T-helper 2 cell treated with Interferon-gamma antibody and Interleukin-4, amounts not matched to agents 5 μg/mL and 100 μg/mL, for 36 hours (primary cell): ENCODE measurements at regions not wholly inside any gene's neighbourhood (a gene's known extent, or its start where the extent isn't known, plus 50 kb on each side); places are given as distances from the start of the nearest gene placed in this dataset.
"Not testable (repeated sequence)": the region's sequence is repeated elsewhere in the genome, so short reads cannot be mapped to it uniquely, and the experiment has no call there.

Source experiments
- DNase-seq: peaks from one replicate; pipeline ENCODE4 v3.0.0; 2021; ENCODE audit warnings: low spot score
- H3K27ac Mint-ChIP-seq: one replicate; pipeline ENCODE4 v1.8.0; 2021; ENCODE audit warnings: mild to moderate bottlenecking, mixed read lengths
- H3K27me3 Mint-ChIP-seq: one replicate; pipeline ENCODE4 v1.8.0; 2021; ENCODE audit warnings: low read depth, mixed read lengths
- H3K36me3 Mint-ChIP-seq: one replicate; pipeline ENCODE4 v1.8.0; 2021; ENCODE audit warnings: low read depth, mixed read lengths
- H3K4me1 Mint-ChIP-seq: one replicate; pipeline ENCODE4 v1.8.0; 2021; ENCODE audit warnings: low read depth, mixed read lengths
- H3K4me3 Mint-ChIP-seq: one replicate; pipeline ENCODE4 v1.8.0; 2022; ENCODE audit warnings: mild to moderate bottlenecking, moderate library complexity, mixed read lengths
- H3K9me3 Mint-ChIP-seq: one replicate; pipeline ENCODE4 v1.8.0; 2021; ENCODE audit warnings: mixed read lengths

- H3K27ac Mint-ChIP-seq: no peak overlapping the region
- DNase-seq: no peak
- no peaks in the 10 kb centered on the region for H3K27me3 Mint-ChIP-seq
- no peaks in the 10 kb centered on the region for H3K36me3 Mint-ChIP-seq
- no peaks in the 10 kb centered on the region for H3K4me1 Mint-ChIP-seq
- H3K4me3 Mint-ChIP-seq: no peak overlapping the region
- no peaks in the 10 kb centered on the region for H3K9me3 Mint-ChIP-seq
These were observed 585.9 kb downstream of the DIPK2A start for GRCh38 chr3:144557515-144557914.

DNA sequence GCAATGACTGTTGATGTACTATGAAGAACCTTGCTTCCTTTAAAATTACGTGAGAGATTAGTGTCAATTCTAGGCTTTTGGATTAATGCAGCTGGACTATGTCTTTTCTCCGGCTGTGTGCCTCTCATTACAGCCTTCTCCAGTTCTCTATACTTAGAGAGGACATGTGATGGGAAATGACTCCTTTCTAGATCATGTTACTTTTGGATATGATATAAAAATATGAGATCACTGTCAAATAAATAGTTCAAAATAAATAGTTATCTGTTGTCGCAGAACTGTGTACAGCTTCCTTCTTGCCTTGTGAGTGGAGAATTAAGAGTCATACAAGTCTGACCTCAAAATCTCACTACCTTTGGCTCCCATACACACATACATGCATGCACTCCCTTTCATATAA, 592.4 kb downstream of the DIPK2A start:
- H3K4me3 Mint-ChIP-seq: no peak overlapping the region

GRCh38 chr3:144566320-144566719, 594.7 kb downstream of the DIPK2A start:
- Mint-ChIP-seq H3K4me3 (no peak overlapping the region), H3K4me1 (no peaks in the 10 kb centered on the region), H3K36me3 (no peaks in the 10 kb centered on the region), H3K27me3 (no peaks in the 10 kb centered on the region), H3K9me3 (peaks cover 5% of the 10 kb centered on the region), H3K27ac (no peak overlapping the region)
- DNase-seq: no peak

More for the DNA sequence above, 592.4 kb downstream of the DIPK2A start:
- H3K4me1 Mint-ChIP-seq: no peaks in the 10 kb centered on the region
- H3K27me3 Mint-ChIP-seq: no peaks in the 10 kb centered on the region
- H3K9me3 Mint-ChIP-seq: peaks cover 5% of the 10 kb centered on the region
- no peak overlapping the region for H3K27ac Mint-ChIP-seq
- H3K36me3 Mint-ChIP-seq: no peaks in the 10 kb centered on the region
- no peak for DNase-seq

GRCh38 chr3:144569651-144570050, 598.0 kb downstream of the DIPK2A start:
- H3K36me3 Mint-ChIP-seq: no peaks in the 10 kb centered on the region
- no peak overlapping the region for H3K27ac Mint-ChIP-seq
- H3K27me3 Mint-ChIP-seq: no peaks in the 10 kb centered on the region
- DNase-seq: no peak
- H3K9me3 Mint-ChIP-seq: peaks cover 5% of the 10 kb centered on the region
- H3K4me1 Mint-ChIP-seq: no peaks in the 10 kb centered on the region
- no peak overlapping the region for H3K4me3 Mint-ChIP-seq

GRCh38 chr3:144583871-144584270, 612.2 kb downstream of the DIPK2A start:
- no peak overlapping the region for H3K4me3 Mint-ChIP-seq
- H3K27me3 Mint-ChIP-seq: no peaks in the 10 kb centered on the region
- no peaks in the 10 kb centered on the region for H3K36me3 Mint-ChIP-seq
- no peak overlapping the region for H3K27ac Mint-ChIP-seq
- H3K4me1 Mint-ChIP-seq: no peaks in the 10 kb centered on the region
- H3K9me3 Mint-ChIP-seq: no peaks in the 10 kb centered on the region
- no peak for DNase-seq

DNA sequence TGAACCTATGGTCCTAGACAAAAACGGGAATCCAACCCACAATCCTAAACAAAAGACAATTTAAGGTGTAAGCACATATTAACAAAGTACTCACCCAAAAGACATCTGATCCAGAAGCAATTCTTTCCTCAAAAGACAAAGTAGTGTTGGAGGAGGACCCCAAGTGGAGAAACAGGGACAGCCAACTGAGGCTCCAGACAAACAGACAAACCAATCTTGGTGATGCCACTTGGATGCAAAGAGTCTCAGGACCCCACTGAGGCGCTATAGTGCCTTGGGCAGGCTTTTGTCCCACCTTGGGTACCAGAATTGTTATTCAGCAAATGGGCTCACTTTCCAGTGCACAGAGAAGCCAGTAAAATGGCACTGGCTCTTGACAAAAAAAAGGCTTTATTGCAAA, 613.8 kb downstream of the DIPK2A start:
- Mint-ChIP-seq H3K4me1 (no peaks in the 10 kb centered on the region), H3K9me3 (no peaks in the 10 kb centered on the region), H3K4me3 (no peak overlapping the region), H3K27ac (no peak overlapping the region), H3K27me3 (no peaks in the 10 kb centered on the region), H3K36me3 (no peaks in the 10 kb centered on the region)
- DNase-seq: no peak

- Mint-ChIP-seq H3K9me3 (no peaks in the 10 kb centered on the region), H3K4me3 (no peak overlapping the region), H3K27ac (no peak overlapping the region), H3K36me3 (no peaks in the 10 kb centered on the region), H3K27me3 (no peaks in the 10 kb centered on the region), H3K4me1 (no peaks in the 10 kb centered on the region)
- DNase-seq: no peak
These were observed 614.3 kb downstream of the DIPK2A start for GRCh38 chr3:144585953-144586352.

- H3K9me3 Mint-ChIP-seq: no peaks in the 10 kb centered on the region
- H3K36me3 Mint-ChIP-seq: no peaks in the 10 kb centered on the region
- no peak for DNase-seq
- no peak overlapping the region for H3K27ac Mint-ChIP-seq
- H3K4me1 Mint-ChIP-seq: no peaks in the 10 kb centered on the region
- H3K27me3 Mint-ChIP-seq: no peaks in the 10 kb centered on the region
- no peak overlapping the region for H3K4me3 Mint-ChIP-seq
These were observed 614.8 kb downstream of the DIPK2A start for GRCh38 chr3:144586382-144586781.

DNA sequence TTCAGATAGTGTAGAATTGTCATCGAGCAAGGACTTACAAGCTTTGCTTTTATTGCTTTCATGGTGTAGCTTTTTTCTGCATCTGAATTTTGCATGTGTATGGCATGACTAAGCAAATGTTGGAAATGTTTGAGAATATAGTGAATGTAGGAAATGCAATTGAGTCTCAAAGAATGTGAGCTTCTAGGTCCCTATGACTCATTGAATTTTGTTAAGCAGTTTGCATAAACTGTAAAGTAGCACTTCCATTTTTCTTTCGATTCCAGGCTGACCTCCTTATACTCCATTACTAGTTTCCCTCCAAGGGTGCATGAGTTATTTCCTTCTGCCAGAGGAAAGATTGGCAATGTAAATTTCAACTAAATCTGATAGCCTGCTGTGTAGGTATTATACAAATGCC, 619.2 kb downstream of the DIPK2A start:
- H3K4me1 Mint-ChIP-seq: no peaks in the 10 kb centered on the region
- DNase-seq: no peak
- no peaks in the 10 kb centered on the region for H3K27me3 Mint-ChIP-seq
- no peak overlapping the region for H3K27ac Mint-ChIP-seq
- H3K9me3 Mint-ChIP-seq: no peaks in the 10 kb centered on the region
- no peaks in the 10 kb centered on the region for H3K36me3 Mint-ChIP-seq
- H3K4me3 Mint-ChIP-seq: no peak overlapping the region

GRCh38 chr3:144593881-144594280, 622.3 kb downstream of the DIPK2A start:
- H3K4me3 Mint-ChIP-seq: no peak overlapping the region
- DNase-seq: no peak
- no peak overlapping the region for H3K27ac Mint-ChIP-seq
- no peaks in the 10 kb centered on the region for H3K4me1 Mint-ChIP-seq
- H3K9me3 Mint-ChIP-seq: no peaks in the 10 kb centered on the region
- H3K36me3 Mint-ChIP-seq: no peaks in the 10 kb centered on the region
- H3K27me3 Mint-ChIP-seq: no peaks in the 10 kb centered on the region

GRCh38 chr3:144620236-144620635, 648.6 kb downstream of the DIPK2A start:
- H3K9me3 Mint-ChIP-seq: peaks cover 12% of the 10 kb centered on the region
- not testable (repeated sequence) for H3K4me3 Mint-ChIP-seq, DNase-seq, H3K4me1 Mint-ChIP-seq, H3K27me3 Mint-ChIP-seq, H3K27ac Mint-ChIP-seq, H3K36me3 Mint-ChIP-seq

- Mint-ChIP-seq H3K9me3 (peaks cover 8% of the 10 kb centered on the region), H3K36me3 (no peaks in the 10 kb centered on the region), H3K27ac (no peak overlapping the region), H3K4me1 (no peaks in the 10 kb centered on the region), H3K4me3 (no peak overlapping the region), H3K27me3 (no peaks in the 10 kb centered on the region)
- DNase-seq: no peak
These were observed 651.2 kb downstream of the DIPK2A start for GRCh38 chr3:144622845-144623244.

- no peaks in the 10 kb centered on the region for H3K4me1 Mint-ChIP-seq
These were observed 653.0 kb downstream of the DIPK2A start for GRCh38 chr3:144624656-144625055.

DNA sequence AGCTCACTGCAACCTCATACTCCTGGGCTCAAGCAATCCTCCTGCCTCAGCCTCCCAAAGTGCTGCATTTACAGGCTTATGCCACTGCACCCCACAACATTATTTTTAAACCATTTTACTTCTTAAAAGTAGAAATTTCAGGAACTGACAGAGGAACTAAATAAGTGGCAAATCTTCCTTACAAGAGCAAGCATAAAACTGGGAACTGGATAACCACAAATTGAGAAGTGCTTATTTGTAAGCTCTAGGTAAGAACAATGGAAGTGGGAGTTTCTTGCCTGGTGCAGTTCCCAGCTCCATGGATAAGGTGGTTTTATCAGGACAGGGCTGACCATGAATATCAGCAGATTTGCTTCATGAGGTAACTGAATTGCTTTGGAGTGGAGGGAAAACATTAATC, 655.2 kb downstream of the DIPK2A start:
- no peaks in the 10 kb centered on the region for H3K36me3 Mint-ChIP-seq
- no peaks in the 10 kb centered on the region for H3K4me1 Mint-ChIP-seq
- no peak for DNase-seq
- H3K27ac Mint-ChIP-seq: no peak overlapping the region
- H3K27me3 Mint-ChIP-seq: no peaks in the 10 kb centered on the region
- H3K4me3 Mint-ChIP-seq: no peak overlapping the region
- H3K9me3 Mint-ChIP-seq: no peaks in the 10 kb centered on the region

More at GRCh38 chr3:144624656-144625055, 653.0 kb downstream of the DIPK2A start:
- H3K27me3 Mint-ChIP-seq: no peaks in the 10 kb centered on the region
- no peak overlapping the region for H3K4me3 Mint-ChIP-seq
- no peaks in the 10 kb centered on the region for H3K9me3 Mint-ChIP-seq
- H3K36me3 Mint-ChIP-seq: no peaks in the 10 kb centered on the region
- DNase-seq: no peak
- no peak overlapping the region for H3K27ac Mint-ChIP-seq

DNA sequence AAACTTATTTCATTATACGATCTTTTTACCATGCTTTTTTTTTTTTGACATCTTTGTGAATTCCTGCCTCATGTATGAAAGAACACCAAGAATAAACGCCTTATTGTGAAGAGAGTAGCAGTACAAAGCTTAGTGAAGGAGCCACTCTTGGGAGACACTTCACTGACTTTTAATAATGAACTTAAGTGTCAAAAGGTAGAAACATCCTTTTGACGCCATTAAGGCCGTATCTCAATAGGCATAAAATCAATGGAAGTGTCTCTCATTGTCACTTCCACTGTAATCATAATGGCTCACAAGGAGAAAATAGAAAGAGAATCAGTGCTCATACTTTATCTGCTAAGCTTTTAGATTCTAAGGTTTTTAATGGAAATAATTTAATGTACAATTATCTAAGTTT, 657.8 kb downstream of the DIPK2A start:
- Mint-ChIP-seq H3K4me3 (no peak overlapping the region), H3K27ac (no peak overlapping the region), H3K27me3 (no peaks in the 10 kb centered on the region), H3K9me3 (no peaks in the 10 kb centered on the region), H3K4me1 (no peaks in the 10 kb centered on the region), H3K36me3 (no peaks in the 10 kb centered on the region)
- no peak for DNase-seq
